ENCODE measurements at regions not wholly inside any gene's neighbourhood (a gene's known extent, or its start where the extent isn't known, plus 50 kb on each side); places are given as distances from the start of the nearest gene placed in this dataset.
"Not testable (repeated sequence)": the region's sequence is repeated elsewhere in the genome, so short reads cannot be mapped to it uniquely, and the experiment has no call there.

- no peak for DNase-seq
These were observed 343.6 kb upstream of the SASH1 start for GRCh38 chr6:147999001-147999540.

- no peak for DNase-seq
These were observed 340.6 kb upstream of the SASH1 start for GRCh38 chr6:148001844-148002642.

DNA sequence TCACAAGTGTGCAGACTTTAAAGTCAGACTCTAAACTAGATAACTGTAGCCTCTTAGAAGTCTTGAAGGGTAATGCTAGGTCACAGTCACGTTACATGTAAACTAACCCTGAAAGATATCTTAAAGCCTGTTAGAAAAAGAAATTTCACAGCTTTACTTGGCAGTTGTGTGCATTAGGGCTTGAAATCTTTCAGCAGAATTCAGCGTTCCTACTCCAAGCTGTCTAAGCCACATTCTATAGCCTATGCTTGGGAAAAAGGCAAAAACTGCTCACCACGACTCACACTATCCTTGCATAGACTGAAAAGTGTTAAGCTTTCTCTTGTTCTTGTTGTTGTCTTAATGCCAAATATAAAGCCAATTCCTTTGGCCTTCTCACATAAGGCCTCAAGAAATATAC lies 338.0 kb upstream of the SASH1 start:
- no peak for DNase-seq

DNA sequence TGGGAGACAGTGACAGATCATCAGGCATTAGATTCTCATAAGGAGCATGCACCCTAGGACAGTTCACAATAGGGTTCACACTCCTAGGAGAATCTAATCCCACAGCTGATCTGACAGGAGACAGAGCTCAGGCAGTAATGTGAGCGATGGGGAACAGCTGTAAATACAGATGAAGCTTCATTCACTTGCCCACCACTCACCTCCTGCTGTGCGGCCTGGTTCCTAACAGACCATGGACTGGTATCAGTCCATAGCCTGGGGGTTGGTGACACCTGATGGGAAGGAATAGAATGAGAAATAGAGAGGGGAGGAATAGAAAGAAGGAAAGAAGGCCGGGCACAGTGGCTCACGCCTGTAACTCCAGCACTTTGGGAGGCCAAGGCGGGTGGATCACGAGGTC lies 336.8 kb upstream of the SASH1 start:
- DNase-seq = no peak

- not testable (repeated sequence) for DNase-seq
These were observed 332.1 kb upstream of the SASH1 start for GRCh38 chr6:148010516-148010915.

- no peak for DNase-seq
These were observed 326.6 kb upstream of the SASH1 start for GRCh38 chr6:148016013-148016412.

DNA sequence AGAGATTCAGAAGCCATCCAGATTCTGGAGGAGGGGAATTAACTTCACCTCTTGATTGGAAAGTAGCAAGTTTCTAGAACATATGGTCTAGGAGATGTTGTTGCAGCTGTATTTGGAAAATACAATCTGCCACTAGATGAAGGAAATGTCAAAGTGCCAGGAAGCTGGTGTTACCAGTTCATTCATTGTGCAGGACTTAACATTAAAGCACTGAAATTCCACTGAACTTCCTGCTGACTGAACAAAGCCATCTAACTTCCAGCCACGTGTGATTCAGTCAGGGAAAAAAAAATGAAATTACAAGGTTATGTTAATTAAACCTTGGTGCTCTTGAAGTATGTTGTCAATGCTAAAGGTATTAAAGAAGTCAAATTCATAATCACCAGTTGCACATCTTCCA lies 321.5 kb upstream of the SASH1 start:
- DNase-seq = no peak

DNA sequence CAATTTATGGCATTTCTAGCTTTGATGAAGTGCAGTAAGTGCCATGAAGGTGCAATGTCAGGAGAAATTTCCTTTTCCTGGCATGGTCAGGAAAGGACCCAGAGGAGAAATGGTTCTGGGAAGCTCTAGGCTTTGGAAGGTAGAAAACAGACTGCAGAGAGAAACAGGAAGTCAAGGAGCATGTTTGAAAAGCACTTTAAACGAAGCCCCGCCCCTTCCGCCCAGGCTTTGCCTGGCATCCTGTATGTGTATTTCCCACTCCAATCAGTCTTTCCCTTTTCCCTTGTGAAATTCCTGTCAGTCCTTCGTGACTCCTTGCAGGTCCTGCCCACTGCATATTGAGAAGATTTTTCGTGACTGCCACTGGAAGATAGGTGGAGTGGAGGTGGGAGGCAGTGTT lies 320.9 kb upstream of the SASH1 start:
- DNase-seq = no peak

DNA sequence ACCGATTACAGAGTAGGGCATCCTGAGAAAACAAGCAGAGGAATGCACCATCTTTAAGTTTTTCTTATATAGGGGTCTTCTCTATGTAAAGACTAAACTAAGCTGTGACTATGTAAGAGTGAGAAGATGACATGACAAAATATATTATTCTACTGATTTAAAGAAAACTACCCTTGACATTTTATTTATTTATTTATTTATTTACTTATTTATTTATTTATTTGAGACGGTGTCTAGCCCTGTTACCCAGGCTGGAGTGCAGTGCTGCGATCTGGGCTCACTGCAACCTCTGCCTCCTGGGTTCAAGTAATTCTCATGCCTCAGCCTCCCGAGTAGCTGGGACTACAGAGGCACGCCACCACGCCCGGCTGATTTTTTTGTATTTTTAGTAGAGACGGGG lies 320.4 kb upstream of the SASH1 start:
- not testable (repeated sequence) for DNase-seq

GRCh38 chr6:148027201-148027600 lies 315.4 kb upstream of the SASH1 start:
- no peak for DNase-seq

DNA sequence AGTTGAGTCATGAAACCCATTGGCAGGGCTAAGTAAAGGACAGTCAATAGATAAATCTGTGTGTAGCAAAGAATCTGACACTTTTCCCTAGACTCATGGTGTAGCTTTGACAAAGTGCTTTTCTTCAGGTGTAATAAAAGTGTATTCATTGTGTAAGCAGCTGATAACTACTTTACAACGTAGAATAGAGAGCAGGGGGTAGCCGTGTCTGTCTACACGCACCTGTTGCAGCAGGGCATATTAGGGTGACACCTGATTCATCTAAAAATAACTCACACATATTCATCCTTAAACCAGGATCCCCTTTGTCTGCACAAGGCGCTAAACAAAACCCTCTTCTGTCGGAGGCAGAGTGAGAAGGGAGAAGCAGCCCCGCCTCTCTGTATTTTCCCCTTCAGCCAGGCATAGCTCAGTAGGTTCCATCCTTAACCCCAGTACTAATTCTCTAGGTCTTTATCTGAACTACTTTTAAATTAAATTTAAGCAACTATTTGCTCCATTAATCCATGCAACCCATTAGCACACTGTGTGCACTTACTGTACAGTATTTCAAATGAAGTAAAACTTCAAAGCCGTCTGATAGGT lies 306.7 kb upstream of the SASH1 start:
- no peak for DNase-seq

DNA sequence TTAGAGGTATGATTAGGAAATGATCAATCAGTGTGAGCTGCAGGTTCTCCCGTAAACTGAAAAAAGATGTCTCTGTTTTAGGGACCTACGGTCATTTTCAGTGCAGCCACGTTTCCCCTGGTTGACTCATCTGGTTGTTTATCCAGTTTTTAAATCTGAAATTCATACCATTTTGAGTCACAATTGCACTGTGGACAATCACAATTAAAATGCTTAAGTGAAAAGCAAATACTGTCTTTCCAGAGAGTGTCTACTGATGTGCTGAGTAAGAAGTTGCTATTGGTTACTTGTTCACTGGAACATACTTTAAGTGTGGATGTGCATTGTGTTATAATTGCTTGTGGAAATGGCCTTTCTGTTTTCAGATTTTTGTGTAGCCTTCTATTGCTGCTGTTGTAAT lies 305.1 kb upstream of the SASH1 start:
- DNase-seq = peak; percentile 7

GRCh38 chr6:148041546-148041945 lies 301.1 kb upstream of the SASH1 start:
- no peak for DNase-seq

DNA sequence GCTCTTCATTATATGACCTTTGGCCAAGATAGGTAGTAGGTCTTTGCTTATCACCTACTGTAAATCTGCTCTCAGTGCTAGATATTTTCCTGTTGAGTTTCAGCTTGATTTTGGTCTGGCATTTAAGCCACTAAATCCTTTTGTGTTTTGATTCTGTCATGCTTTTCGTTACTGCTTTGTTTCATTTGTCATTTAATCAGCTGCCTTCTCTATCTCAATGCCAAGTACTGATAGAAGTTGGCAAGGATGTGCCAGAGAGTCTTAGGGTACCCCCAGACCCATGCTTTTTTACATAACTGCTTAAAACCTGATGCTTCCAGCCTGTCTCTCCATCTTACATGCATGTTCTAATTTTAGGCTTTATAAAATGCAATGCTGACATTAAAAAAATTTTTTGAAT lies 300.1 kb upstream of the SASH1 start:
- no peak for DNase-seq

DNA sequence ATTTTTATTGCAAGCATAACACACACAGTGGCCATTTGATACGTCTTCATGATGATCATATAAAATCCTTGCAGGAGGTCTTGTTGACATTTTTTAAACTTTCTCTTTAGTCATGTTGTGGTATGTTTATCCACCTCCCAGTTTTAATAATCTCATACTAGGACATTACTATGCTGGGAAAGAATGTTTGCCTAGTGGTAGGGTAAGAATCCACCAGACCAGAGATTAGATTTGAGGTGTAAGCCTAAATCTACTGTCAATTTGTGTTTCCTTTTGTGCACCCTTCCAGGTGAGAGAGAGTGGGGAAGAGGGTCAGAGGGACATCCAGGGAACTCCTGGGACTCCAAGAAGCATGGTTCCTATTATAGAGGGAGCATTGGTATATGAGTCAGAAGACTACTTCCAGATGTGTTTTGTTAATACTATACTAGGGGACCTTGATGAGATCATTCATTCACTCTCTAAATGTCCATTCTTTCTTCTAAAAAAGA lies 298.3 kb upstream of the SASH1 start:
- peak; percentile 17 for DNase-seq

DNA sequence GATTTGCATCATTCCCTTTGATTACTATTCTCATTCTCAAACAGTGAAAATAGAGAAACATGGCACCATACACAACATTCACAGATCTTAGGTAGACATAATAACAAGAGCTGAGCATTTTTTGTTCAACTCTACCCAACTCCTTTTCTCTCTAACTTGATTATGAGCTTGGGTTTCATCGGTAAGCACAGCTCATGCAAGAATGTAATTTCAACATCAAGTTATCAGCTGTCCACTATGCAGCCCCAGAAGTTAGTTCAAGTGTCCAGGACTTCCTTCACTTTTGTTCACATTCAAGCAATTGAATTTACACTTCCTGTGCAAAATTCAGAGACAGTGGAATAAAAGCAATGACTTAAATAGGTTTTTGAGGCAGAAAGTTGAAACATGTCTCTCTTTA lies 297.7 kb upstream of the SASH1 start:
- DNase-seq = no peak

- no peak for DNase-seq
These were observed 289.4 kb upstream of the SASH1 start for GRCh38 chr6:148053209-148053608.

DNA sequence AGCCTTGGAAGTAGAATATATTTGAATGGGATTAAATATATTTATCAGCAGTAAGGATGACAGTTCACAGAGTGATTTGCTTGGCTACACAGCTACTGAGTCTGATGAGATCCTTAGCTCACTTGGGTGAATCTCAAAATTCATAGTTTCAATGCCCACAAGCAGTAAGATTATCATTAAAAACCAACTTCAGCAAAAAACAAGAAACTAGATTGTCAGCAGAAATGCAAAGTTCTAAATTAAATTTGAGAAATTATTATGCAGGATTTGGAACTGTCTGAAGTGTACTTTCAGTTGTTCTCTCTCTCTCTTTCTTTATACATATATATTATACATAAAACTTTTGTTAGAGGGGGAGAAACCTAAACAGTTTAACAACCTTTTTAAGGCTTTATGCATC lies 288.8 kb upstream of the SASH1 start:
- DNase-seq = no peak

DNA sequence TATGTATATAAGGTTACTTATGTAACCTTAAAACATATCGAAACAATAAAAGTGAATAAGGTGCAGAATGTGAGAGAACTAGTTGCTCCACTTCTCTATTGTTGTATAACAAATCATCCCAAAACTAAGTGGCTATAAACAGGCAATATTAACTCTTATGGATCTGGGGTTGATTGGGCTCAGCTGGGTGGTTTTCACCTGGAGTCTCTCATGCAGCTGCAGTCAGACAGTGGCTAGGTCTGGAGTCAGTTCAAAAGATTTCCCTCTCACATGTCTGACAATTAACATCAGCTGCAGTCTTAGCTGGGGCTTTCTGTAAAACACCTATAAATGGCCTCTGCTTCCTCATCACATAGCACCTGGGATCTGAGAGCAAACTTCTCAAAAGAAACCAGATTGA lies 288.4 kb upstream of the SASH1 start:
- no peak for DNase-seq

DNA sequence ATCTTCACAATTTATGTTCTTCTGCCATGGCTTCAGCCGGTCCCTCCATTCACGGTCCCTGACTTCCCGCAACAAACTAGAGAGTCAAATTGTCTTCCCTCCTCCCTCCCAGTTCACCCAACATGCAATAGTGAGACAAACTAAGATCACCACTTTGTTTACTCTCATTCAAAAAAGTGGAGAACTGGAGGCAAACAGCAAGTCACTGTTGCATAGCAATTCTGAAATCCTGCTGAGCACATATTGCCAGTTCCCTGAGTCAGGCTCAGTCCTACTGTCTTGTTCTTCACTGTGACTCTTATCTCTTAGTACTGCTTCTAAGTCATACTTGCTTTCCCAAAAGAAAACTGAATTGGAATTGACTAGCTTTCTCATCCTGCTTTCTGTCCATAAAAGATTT lies 287.2 kb upstream of the SASH1 start:
- no peak for DNase-seq

GRCh38 chr6:148059869-148060268 lies 282.8 kb upstream of the SASH1 start:
- no peak for DNase-seq

DNA sequence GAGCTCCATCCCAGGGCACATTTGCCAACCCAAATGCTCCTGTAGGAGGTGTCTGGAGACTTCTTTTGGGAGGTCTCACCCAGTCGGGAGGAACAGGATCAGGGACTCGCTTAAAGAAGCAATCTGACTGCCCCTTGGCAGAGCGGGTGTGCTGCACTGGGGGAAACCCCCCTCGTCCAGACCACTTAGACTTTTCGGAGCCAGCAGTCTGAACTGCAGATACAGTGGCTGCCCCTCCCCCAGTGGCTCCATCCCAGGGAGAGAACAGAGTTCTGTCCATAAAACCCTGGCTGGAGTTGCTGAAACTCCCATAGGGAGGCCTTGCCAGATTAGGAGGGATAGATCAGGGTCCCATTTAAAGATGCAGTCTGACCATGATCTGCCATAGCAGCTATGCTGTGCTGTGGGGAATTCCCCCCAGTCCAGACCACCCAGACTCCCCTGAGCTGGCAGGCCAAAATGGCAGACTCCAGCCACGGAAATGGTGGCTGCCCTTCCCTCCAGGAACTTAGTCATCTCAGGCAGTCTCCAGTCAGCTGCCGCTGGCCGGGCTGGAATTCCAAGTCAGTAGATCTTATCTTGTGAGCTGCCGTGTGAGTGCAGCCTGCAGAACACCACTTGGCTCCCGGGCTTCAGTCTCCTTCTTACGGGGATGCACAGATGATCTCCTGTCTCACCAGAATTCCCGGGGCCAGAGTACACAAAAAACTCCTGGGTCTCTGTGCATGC lies 278.1 kb upstream of the SASH1 start:
- peak; percentile 53 for DNase-seq

DNA sequence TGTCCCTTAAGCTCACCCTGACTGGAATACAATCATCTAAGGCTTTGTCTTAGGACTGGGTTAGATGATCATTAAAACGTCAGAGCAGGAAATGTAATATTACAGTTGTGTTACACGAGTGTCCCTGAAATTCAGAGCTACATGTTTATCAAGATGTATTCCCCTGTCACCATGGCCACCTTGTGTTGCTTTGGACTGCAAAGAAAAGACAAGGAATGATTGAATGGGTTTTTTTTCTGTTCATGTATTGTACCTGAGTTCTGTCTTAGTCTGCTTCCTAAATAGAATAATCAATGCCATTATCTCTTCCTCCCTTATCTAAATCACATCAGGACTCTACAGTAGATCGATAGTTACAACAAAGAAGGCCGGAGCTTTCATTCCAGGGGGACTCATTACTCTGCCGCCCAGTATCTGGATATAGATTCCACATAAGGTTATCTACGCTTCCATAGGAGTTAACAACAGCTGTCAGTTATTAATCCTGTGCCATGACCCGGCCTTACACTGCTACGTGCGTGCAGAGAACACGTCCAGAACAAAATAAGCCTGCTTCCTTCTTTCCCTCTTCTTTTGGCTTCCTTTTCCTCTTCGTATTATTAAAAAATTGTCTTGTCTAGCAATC lies 274.1 kb upstream of the SASH1 start:
- DNase-seq = no peak

Measured in HCEC 1CT (cell line).